GM12878 (cell line): ENCODE measurements at regions not wholly inside any gene's neighbourhood (a gene's known extent, or its start where the extent isn't known, plus 50 kb on each side); places are given as distances from the start of the nearest gene placed in this dataset.

Experiments
- ATAC-seq: fragments of 200-7000 bp; cut with Tn5 transposase; 3 replicates; pipeline ENCODE4 v1.9.1; 2020; ENCODE audit warnings: mild to moderate bottlenecking, moderate library complexity
- BruUV-seq: library from RNA; stranded (reverse); fragments of 400-500 nt; replicated peaks from 2 replicates; lab custom pipeline; 2021; lab: Mats Ljungman, UMichigan
- CTCF ChIA-PET: fragments of 300-600 bp; sonication (Branson Sonifier 250); formaldehyde crosslinking; extraction: SDS; loops from one replicate; lab custom pipeline; 2021; ENCODE audit warnings: inconsistent platforms; lab: Yijun Ruan, JAX
- POLR2A ChIA-PET: fragments of 350-600 bp; formaldehyde crosslinking; extraction: SDS; loops from one replicate; lab custom pipeline; 2021; ENCODE audit warnings: inconsistent platforms; lab: Charles Lee
- RAD21 ChIA-PET: fragments of 300-600 bp; sonication (Branson Sonifier 250); formaldehyde crosslinking; loops from one replicate; lab custom pipeline; 2023; ENCODE audit warnings: antibody characterized with exemption; ENCODE audit not compliant: unreplicated experiment; lab: Charles Lee
- SMC1A ChIA-PET: fragments of 300-600 bp; sonication (Branson Sonifier 250); formaldehyde crosslinking; loops from one replicate; lab custom pipeline; 2023; ENCODE audit not compliant: unreplicated experiment, uncharacterized antibody; lab: Charles Lee
- DNase-seq: peaks from one replicate; pipeline ENCODE4 v3.0.0-alpha.2; 2011; ENCODE audit warnings: low read depth, low spot score
- FAIRE-seq: peaks from 3 replicates; lab custom pipeline; 2011; peaks lifted over from hg19 to GRCh38; lab: Jason Lieb, UNC
- H2AFZ ChIP-seq: 2 replicates; pipeline ENCODE4 v1.6.0; 2011; ENCODE audit warnings: low read depth, low read length, control low read depth; ENCODE audit not compliant: control insufficient read depth
- H3K27ac ChIP-seq: 2 replicates; pipeline ENCODE4 v1.5.1; 2011; ENCODE audit warnings: control low read depth; ENCODE audit not compliant: control insufficient read depth, insufficient read depth
- H3K27me3 ChIP-seq, 2 experiments: replicated peaks in 1 of 2; 2 replicates each; pipeline versions ENCODE4 v1.6.0 to v1.6.1; 2011; ENCODE audit warnings: low read length in 1 of 2; ENCODE audit not compliant: control insufficient read depth in 2 of 2, insufficient read depth in 2 of 2
- H3K36me3 ChIP-seq, 2 experiments: 2 replicates each; pipeline ENCODE4 v1.5.1; 2011; ENCODE audit warnings: low read length in 1 of 2; ENCODE audit not compliant: control insufficient read depth in 2 of 2, insufficient read depth in 2 of 2
- H3K4me1 ChIP-seq: 2 replicates; pipeline ENCODE4 v1.6.1; 2011; ENCODE audit warnings: mild to moderate bottlenecking, low read length, moderate library complexity, mixed read lengths; ENCODE audit not compliant: control insufficient read depth, insufficient read depth
- H3K4me2 ChIP-seq: 2 replicates; pipeline ENCODE4 v1.6.0; 2011; ENCODE audit warnings: control low read depth; ENCODE audit not compliant: control insufficient read depth, insufficient read depth
- H3K4me3 ChIP-seq: fragments of 200-600 bp; sonication (generic); 2 replicates; pipeline ENCODE4 v1.5.1; 2016
- H3K79me2 ChIP-seq: 2 replicates; pipeline ENCODE4 v1.6.0; 2011; ENCODE audit warnings: low read length; ENCODE audit not compliant: control insufficient read depth, insufficient read depth
- H3K9ac ChIP-seq: 2 replicates; pipeline ENCODE4 v1.8.0; 2011; ENCODE audit warnings: low read length, control low read depth, mixed read lengths; ENCODE audit not compliant: control insufficient read depth, insufficient read depth
- H3K9me3 ChIP-seq: replicated peaks from 3 replicates; pipeline ENCODE4 v1.5.1; 2011; ENCODE audit warnings: mild to moderate bottlenecking, low read length; ENCODE audit not compliant: control insufficient read depth, insufficient read depth
- H4K20me1 ChIP-seq: 2 replicates; pipeline ENCODE4 v1.6.0; 2011; ENCODE audit not compliant: control insufficient read depth, insufficient read depth
- BCLAF1 ChIP-seq: fragments of 450-650 bp; IDR thresholded peaks from 2 replicates; pipeline ENCODE4 v1.6.1; 2017; ENCODE audit warnings: antibody characterized with exemption, mild to moderate bottlenecking, moderate library complexity
- CBX5 ChIP-seq: sonication (generic); IDR thresholded peaks from 2 replicates; pipeline ENCODE4 v1.6.1; 2016; ENCODE audit warnings: low read depth, moderate library complexity, mild to moderate bottlenecking, inconsistent platforms
- EZH2 ChIP-seq: IDR thresholded peaks from 2 replicates; pipeline ENCODE4 v1.6.1; 2012; ENCODE audit warnings: low read depth, mild to moderate bottlenecking, control low read depth, inconsistent platforms, low read length, borderline replicate concordance; ENCODE audit not compliant: control insufficient read depth
- GATAD2B ChIP-seq: fragments of 450-650 bp; conservative IDR thresholded peaks from 2 replicates; pipeline ENCODE4 v1.6.1; 2017; ENCODE audit warnings: low read depth, mild to moderate bottlenecking, moderate library complexity
- JUND ChIP-seq: IDR thresholded peaks from 2 replicates; pipeline ENCODE4 v1.6.1; 2012; ENCODE audit warnings: low read depth, mild to moderate bottlenecking, low read length, improper control_type of control experiment, moderate library complexity
- NFYA ChIP-seq: IDR thresholded peaks from 2 replicates; pipeline ENCODE4 v1.6.1; 2011; ENCODE audit warnings: low read depth, mild to moderate bottlenecking, low read length, improper control_type of control experiment, borderline replicate concordance
- NFYB ChIP-seq: IDR thresholded peaks from 2 replicates; pipeline ENCODE4 v1.6.1; 2011; ENCODE audit warnings: low read depth, mild to moderate bottlenecking, low read length, improper control_type of control experiment, moderate library complexity; ENCODE audit not compliant: insufficient read depth
- NR2F1 ChIP-seq: fragments of 450-650 bp; conservative IDR thresholded peaks from 2 replicates; pipeline ENCODE4 v1.6.1; 2017; ENCODE audit warnings: mild to moderate bottlenecking
- PAX5 ChIP-seq: IDR thresholded peaks from 2 replicates; pipeline ENCODE4 v1.6.1; 2011; ENCODE audit warnings: low read depth, low read length, borderline replicate concordance
- RCOR1 ChIP-seq: conservative IDR thresholded peaks from 2 replicates; pipeline ENCODE4 v1.6.1; 2012; ENCODE audit warnings: low read depth, low read length, improper control_type of control experiment
- SMC3 ChIP-seq: IDR thresholded peaks from 2 replicates; pipeline ENCODE4 v1.6.1; 2011; ENCODE audit warnings: low read length, improper control_type of control experiment, borderline replicate concordance
- SPI1 ChIP-seq: IDR thresholded peaks from 2 replicates; pipeline ENCODE4 v1.6.1; 2011; ENCODE audit warnings: low read depth, mild to moderate bottlenecking, low read length, moderate library complexity, borderline replicate concordance; ENCODE audit not compliant: insufficient read depth
- SUZ12 ChIP-seq: fragments of 200-600 bp; sonication (generic); IDR thresholded peaks from one replicate; pipeline ENCODE4 v1.6.1; 2018; ENCODE audit warnings: antibody characterized with exemption, mild to moderate bottlenecking; ENCODE audit not compliant: unreplicated experiment
- ZNF24 ChIP-seq: fragments of 450-650 bp; IDR thresholded peaks from 2 replicates; pipeline ENCODE4 v1.6.1; 2017; ENCODE audit warnings: antibody characterized with exemption, mild to moderate bottlenecking
- WGBS: methylation state at CpG from one replicate; pipeline ENCODE4 v1.1.6; 2016; ENCODE audit warnings: low lambda C conversion rate; ENCODE audit not compliant: insufficient replicate concordance, insufficient coverage; ENCODE audit errors: missing lambda C conversion rate; 5-methylcytosine and 5-hydroxymethylcytosine counted together
- in situ Hi-C: fragments of 300-500 bp; cut with MboI; formaldehyde crosslinking; loops from 9 replicates; pipeline ENCODE4 v1.14.3; 2018; ENCODE audit warnings: mixed read lengths
- intact Hi-C: fragments of 100-400 bp; cut with micrococcal nuclease; formaldehyde crosslinking; loops from one replicate; pipeline ENCODE4 v1.14.2; 2022; ENCODE audit not compliant: unreplicated experiment
- TF ChIP-seq, protein P1 (sequence below): fragments of 450-650 bp; IDR thresholded peaks from 2 replicates; pipeline ENCODE4 v1.6.1; 2017; ENCODE audit warnings: mild to moderate bottlenecking, moderate library complexity
- TF ChIP-seq, protein P2 (sequence below): IDR thresholded peaks from 2 replicates; pipeline ENCODE4 v1.6.1; 2011; ENCODE audit warnings: low read depth, mild to moderate bottlenecking, low read length, moderate library complexity, borderline replicate concordance; ENCODE audit errors: extremely low read depth

- RAD21 ChIA-PET = interaction anchor here (1.8 kb wide), 1 partner anchor 66 kb away, joined by 3 read pairs; no protein-coding TSS in a partner anchor
- Histone ChIP-seq H3K36me3 (no peaks in the 10 kb centered on the region), H4K20me1 (no peaks in the 10 kb centered on the region), H3K9me3 (no peaks in the 10 kb centered on the region), H3K9ac (no peak overlapping the region), H3K79me2 (no peaks in the 10 kb centered on the region), H2AFZ (no peak overlapping the region), H3K27ac (no peak overlapping the region), H3K4me2 (no peak overlapping the region), H3K27me3 (no peaks in the 10 kb centered on the region), H3K4me1 (no peaks in the 10 kb centered on the region), H3K4me3 (no peak overlapping the region)
- WGBS = 27% methylated on average over 2 of the region's 2 CpGs
- intact Hi-C loops (no loop called here), in situ Hi-C loops (no loop called here)
- no peak for FAIRE-seq
- POLR2A ChIA-PET = no interaction called here
- TF ChIP-seq GATAD2B (no peak), JUND (no peak), SMC3 (no peak), NFYA (no peak), RCOR1 (no peak), PAX5 (no peak), CBX5 (no peak), ZNF24 (no peak), NR2F1 (no peak), SUZ12 (no peak), NFYB (no peak), SPI1 (no peak), EZH2 (no peak), BCLAF1 (no peak)
- TF ChIP-seq, protein P1, sequence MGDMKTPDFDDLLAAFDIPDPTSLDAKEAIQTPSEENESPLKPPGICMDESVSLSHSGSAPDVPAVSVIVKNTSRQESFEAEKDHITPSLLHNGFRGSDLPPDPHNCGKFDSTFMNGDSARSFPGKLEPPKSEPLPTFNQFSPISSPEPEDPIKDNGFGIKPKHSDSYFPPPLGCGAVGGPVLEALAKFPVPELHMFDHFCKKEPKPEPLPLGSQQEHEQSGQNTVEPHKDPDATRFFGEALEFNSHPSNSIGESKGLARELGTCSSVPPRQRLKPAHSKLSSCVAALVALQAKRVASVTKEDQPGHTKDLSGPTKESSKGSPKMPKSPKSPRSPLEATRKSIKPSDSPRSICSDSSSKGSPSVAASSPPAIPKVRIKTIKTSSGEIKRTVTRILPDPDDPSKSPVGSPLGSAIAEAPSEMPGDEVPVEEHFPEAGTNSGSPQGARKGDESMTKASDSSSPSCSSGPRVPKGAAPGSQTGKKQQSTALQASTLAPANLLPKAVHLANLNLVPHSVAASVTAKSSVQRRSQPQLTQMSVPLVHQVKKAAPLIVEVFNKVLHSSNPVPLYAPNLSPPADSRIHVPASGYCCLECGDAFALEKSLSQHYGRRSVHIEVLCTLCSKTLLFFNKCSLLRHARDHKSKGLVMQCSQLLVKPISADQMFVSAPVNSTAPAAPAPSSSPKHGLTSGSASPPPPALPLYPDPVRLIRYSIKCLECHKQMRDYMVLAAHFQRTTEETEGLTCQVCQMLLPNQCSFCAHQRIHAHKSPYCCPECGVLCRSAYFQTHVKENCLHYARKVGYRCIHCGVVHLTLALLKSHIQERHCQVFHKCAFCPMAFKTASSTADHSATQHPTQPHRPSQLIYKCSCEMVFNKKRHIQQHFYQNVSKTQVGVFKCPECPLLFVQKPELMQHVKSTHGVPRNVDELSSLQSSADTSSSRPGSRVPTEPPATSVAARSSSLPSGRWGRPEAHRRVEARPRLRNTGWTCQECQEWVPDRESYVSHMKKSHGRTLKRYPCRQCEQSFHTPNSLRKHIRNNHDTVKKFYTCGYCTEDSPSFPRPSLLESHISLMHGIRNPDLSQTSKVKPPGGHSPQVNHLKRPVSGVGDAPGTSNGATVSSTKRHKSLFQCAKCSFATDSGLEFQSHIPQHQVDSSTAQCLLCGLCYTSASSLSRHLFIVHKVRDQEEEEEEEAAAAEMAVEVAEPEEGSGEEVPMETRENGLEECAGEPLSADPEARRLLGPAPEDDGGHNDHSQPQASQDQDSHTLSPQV = no peak
- TF ChIP-seq, protein P2, sequence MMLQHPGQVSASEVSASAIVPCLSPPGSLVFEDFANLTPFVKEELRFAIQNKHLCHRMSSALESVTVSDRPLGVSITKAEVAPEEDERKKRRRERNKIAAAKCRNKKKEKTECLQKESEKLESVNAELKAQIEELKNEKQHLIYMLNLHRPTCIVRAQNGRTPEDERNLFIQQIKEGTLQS = no peak
- CTCF ChIA-PET = interaction anchor here (1.0 kb wide), 1 partner anchor 54 kb away, joined by 3 read pairs; no protein-coding TSS in a partner anchor
- ATAC-seq = no peak
- no TSS peak for BruUV-seq
- no peak for DNase-seq
- SMC1A ChIA-PET = no interaction called here
Measured at GRCh38 chr5:96548905-96549304, 113.3 kb upstream of the CAST start.
